ENCODE measurements at regions not wholly inside any gene's neighbourhood (a gene's known extent, or its start where the extent isn't known, plus 50 kb on each side); places are given as distances from the start of the nearest gene placed in this dataset.

DNA sequence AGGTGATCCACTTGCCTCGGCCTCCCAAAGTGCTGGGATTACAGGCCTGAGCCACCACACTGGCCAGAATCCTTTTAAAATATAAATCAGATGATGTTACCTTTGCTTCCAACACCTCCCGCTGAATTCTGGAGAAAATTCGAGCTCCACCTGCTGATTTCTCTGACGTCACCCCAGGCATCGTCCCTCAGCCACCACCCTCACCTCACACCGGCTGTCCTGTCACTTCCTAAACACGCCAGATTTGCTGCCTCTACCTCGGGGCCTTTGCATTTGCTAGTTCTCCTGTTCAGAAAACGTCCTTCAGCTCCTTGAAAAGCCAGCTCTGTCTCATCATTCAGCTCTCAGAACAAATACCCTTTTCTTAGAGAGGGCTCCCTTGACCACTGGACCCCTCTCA lies 57.9 kb downstream of the FBXO2 start:
- Histone ChIP-seq H2BK120ac (ENCODE audit: low read depth, low read length, poor library complexity, severe bottlenecking) (no peak overlapping the region), H3K4me1 (ENCODE audit: insufficient read depth, low read length) (peaks cover 4% of the 10 kb centered on the region; the same call in 1 of the 2 replicates), H2BK20ac (ENCODE audit: low read depth, low read length, poor library complexity, severe bottlenecking) (no peak overlapping the region), H3K9ac (ENCODE audit: extremely low read depth, insufficient read length, low read length) (no peak overlapping the region), H2BK12ac (ENCODE audit: insufficient read length, low read depth, low read length) (no peak overlapping the region), H2AK5ac (ENCODE audit: insufficient read length, low read length) (no peak overlapping the region), H3K23me2 (ENCODE audit: insufficient read length, low read depth, low read length, poor library complexity, severe bottlenecking) (no peaks in the 10 kb centered on the region), H4K20me1 (ENCODE audit: control insufficient read depth, insufficient read depth, insufficient read length) (no peaks in the 10 kb centered on the region), H4K5ac (ENCODE audit: insufficient read length, low read depth, low read length) (no peak overlapping the region), H4K8ac (replicated peaks; ENCODE audit: insufficient read length, low read depth, low read length) (no peak overlapping the region), H3K79me2 (ENCODE audit: insufficient read depth, low read length) (no peaks in the 10 kb centered on the region), H3T11ph (ENCODE audit: low read length) (no peak overlapping the region), H3K4ac (ENCODE audit: low read depth, low read length) (no peak overlapping the region), H2BK15ac (ENCODE audit: low read depth, low read length) (no peak overlapping the region), H3K9me3 (ENCODE audit: control insufficient read depth, low read depth, low read length) (no peaks in the 10 kb centered on the region), H3K79me1 (ENCODE audit: insufficient read depth, low read depth, low read length, poor library complexity, severe bottlenecking) (no peaks in the 10 kb centered on the region), H3K23ac (ENCODE audit: insufficient read length, low read depth, low read length) (no peak overlapping the region), H2AFZ (ENCODE audit: low read length) (no peak overlapping the region), H3K27me3 (ENCODE audit: insufficient read depth, low read length) (no peaks in the 10 kb centered on the region), H3K18ac (ENCODE audit: insufficient read length, low read depth, low read length) (no peak overlapping the region), H3K56ac (ENCODE audit: insufficient read length, low read depth, low read length) (no peak overlapping the region), H3K27ac (ENCODE audit: insufficient read length, low read depth, low read length) (no peak overlapping the region), H4K91ac (ENCODE audit: insufficient read length, low read depth, low read length) (no peak overlapping the region), H3K4me2 (ENCODE audit: insufficient read depth, insufficient read length, low read length) (no peak overlapping the region), H2BK5ac (ENCODE audit: insufficient read length, low read length) (no peak overlapping the region), H3K14ac (ENCODE audit: insufficient read depth, low read length) (no peak overlapping the region)
- Mint-ChIP-seq H3K4me3 (no peak overlapping the region), H3K9me3 (peaks cover 0 to 3% of the 10 kb centered on the region in 2 experiments; a peak in 1 of 5 replicates), H3K36me3 (ENCODE audit: insufficient read depth in 1 of 3, low read depth in 3 of 3) (no peaks in the 10 kb centered on the region), H3K4me1 (peaks cover 12 to 25% of the 10 kb centered on the region in 2 experiments), H3K27ac (peak overlapping the region in 1 of 3 experiments; percentile 24; a peak in 2 of 7 replicates), H3K27me3 (ENCODE audit: low read depth) (peaks cover 2% of the 10 kb centered on the region)
- TF ChIP-seq CTCF (conservative IDR thresholded peaks at IDR 0.05) = no peak
- DNase-seq = no peak
- no CpG with 5 or more reads among the region's 9 CpGs for WGBS (ENCODE audit: extremely low coverage, insufficient read length, low lambda C conversion rate)

Data from H9 (cell line).